Effector CD4-positive, alpha-beta T cell (primary cell): ENCODE measurements at regions not wholly inside any gene's neighbourhood (a gene's known extent, or its start where the extent isn't known, plus 50 kb on each side); places are given as distances from the start of the nearest gene placed in this dataset.

Experiments
- DNase-seq: peaks from one replicate; pipeline ENCODE4 v3.0.0-alpha.2; 2020

- DNase-seq: no peak
Measured at GRCh38 chr11:81497202-81497804, 1236.4 kb downstream of the FAM181B start.

- no peak for DNase-seq
Measured at GRCh38 chr11:81496601-81497000, 1237.1 kb downstream of the FAM181B start.

- DNase-seq: no peak
Measured at GRCh38 chr11:81495699-81496292, 1237.9 kb downstream of the FAM181B start.

- DNase-seq: no peak
Measured at GRCh38 chr11:81494431-81494830, 1239.2 kb downstream of the FAM181B start.

- no peak for DNase-seq
Measured at GRCh38 chr11:81492923-81493445, 1240.7 kb downstream of the FAM181B start.

- DNase-seq: no peak
Measured at GRCh38 chr11:81487109-81487508, 1246.6 kb downstream of the FAM181B start.

- no peak for DNase-seq
Measured at GRCh38 chr11:81484196-81484595, 1249.5 kb downstream of the FAM181B start.

GRCh38 chr11:81477277-81477676 lies 1256.4 kb downstream of the FAM181B start:
- DNase-seq: no peak

GRCh38 chr11:81476345-81476744 lies 1257.3 kb downstream of the FAM181B start:
- DNase-seq: no peak

- no peak for DNase-seq
Measured at GRCh38 chr11:81472646-81473045, 1261.0 kb downstream of the FAM181B start.

- DNase-seq: no peak
Measured at GRCh38 chr11:81470446-81470845, 1263.2 kb downstream of the FAM181B start.

GRCh38 chr11:81459766-81460306 lies 1273.8 kb downstream of the FAM181B start:
- no peak for DNase-seq

GRCh38 chr11:81449588-81450156 lies 1284.0 kb downstream of the FAM181B start:
- DNase-seq: no peak

- no peak for DNase-seq
Measured at GRCh38 chr11:81444297-81444696, 1289.4 kb downstream of the FAM181B start.

- DNase-seq: no peak
Measured at GRCh38 chr11:81432333-81432732, 1301.3 kb downstream of the FAM181B start.

- DNase-seq: no peak
Measured at GRCh38 chr11:81424822-81425221, 1308.8 kb downstream of the FAM181B start.

- DNase-seq: no peak
Measured at GRCh38 chr11:81422402-81422801, 1311.3 kb downstream of the FAM181B start.

GRCh38 chr11:81421251-81421860 lies 1312.3 kb downstream of the FAM181B start:
- DNase-seq: no peak

GRCh38 chr11:81420668-81421250 lies 1312.9 kb downstream of the FAM181B start:
- no peak for DNase-seq

- no peak for DNase-seq
Measured at GRCh38 chr11:81397316-81397715, 1336.3 kb downstream of the FAM181B start.

GRCh38 chr11:81394311-81394710 lies 1339.4 kb downstream of the FAM181B start:
- DNase-seq: no peak

- no peak for DNase-seq
Measured at GRCh38 chr11:81388326-81388725, 1345.3 kb downstream of the FAM181B start.

GRCh38 chr11:81380395-81380794 lies 1353.3 kb downstream of the FAM181B start:
- no peak for DNase-seq
